A673 (cell line): ENCODE measurements at regions not wholly inside any gene's neighbourhood (a gene's known extent, or its start where the extent isn't known, plus 50 kb on each side); places are given as distances from the start of the nearest gene placed in this dataset.

Source experiments
- CTCF ChIP-seq: fragments of 300-800, 200-600 bp; sonication (generic); conservative IDR thresholded peaks from 2 replicates; pipeline ENCODE4 v1.5.1; 2017; ENCODE audit warnings: low read depth, mild to moderate bottlenecking, antibody characterized with exemption, low read length, moderate library complexity, mixed read lengths
- EZH2 ChIP-seq: fragments of 200-600 bp; sonication (generic); IDR thresholded peaks from 2 replicates; pipeline ENCODE4 v1.6.1; 2017; ENCODE audit warnings: borderline replicate concordance, low read depth, mild to moderate bottlenecking, mixed read lengths, antibody characterized with exemption, low read length; ENCODE audit not compliant: poor library complexity, severe bottlenecking

- TF ChIP-seq CTCF, result no peak
- no peak for TF ChIP-seq EZH2
These were observed 62.3 kb downstream of the ZIC5 start for GRCh38 chr13:99909097-99909835.
